Fibroblast of villous mesenchyme (primary cell): ENCODE measurements at regions not wholly inside any gene's neighbourhood (a gene's known extent, or its start where the extent isn't known, plus 50 kb on each side); places are given as distances from the start of the nearest gene placed in this dataset.

Experiments
- DNase-seq: peaks from one replicate; pipeline ENCODE4 v3.0.0-alpha.2; 2010; ENCODE audit warnings: low read depth
- H3K4me3 ChIP-seq: 2 replicates; pipeline ENCODE4 v1.5.1; 2011; ENCODE audit warnings: low read depth, mild to moderate bottlenecking, low read length
- CTCF ChIP-seq: IDR thresholded peaks from 2 replicates; pipeline ENCODE4 v1.5.1; 2012; ENCODE audit warnings: low read depth, mild to moderate bottlenecking, low read length; ENCODE audit not compliant: insufficient read depth

GRCh38 chr17:52681480-52681879, 523.0 kb upstream of the CA10 start:
- TF ChIP-seq CTCF = no peak
- DNase-seq = no peak
- no peak overlapping the region for H3K4me3 ChIP-seq

- TF ChIP-seq CTCF = no peak
- DNase-seq = no peak
- no peak overlapping the region for H3K4me3 ChIP-seq
Measured at GRCh38 chr17:52678211-52678610, 519.7 kb upstream of the CA10 start.

GRCh38 chr17:52674686-52675085, 516.2 kb upstream of the CA10 start:
- no peak for DNase-seq
- no peak for TF ChIP-seq CTCF
- H3K4me3 ChIP-seq = no peak overlapping the region

- no peak for TF ChIP-seq CTCF
- no peak for DNase-seq
- H3K4me3 ChIP-seq = no peak overlapping the region
Measured at GRCh38 chr17:52673791-52674190, 515.3 kb upstream of the CA10 start.

- no peak for TF ChIP-seq CTCF
- DNase-seq = no peak
- no peak overlapping the region for H3K4me3 ChIP-seq
Measured at GRCh38 chr17:52666264-52666663, 507.8 kb upstream of the CA10 start.

GRCh38 chr17:52660692-52661091, 502.2 kb upstream of the CA10 start:
- no peak for DNase-seq
- no peak for TF ChIP-seq CTCF
- H3K4me3 ChIP-seq = no peak overlapping the region

GRCh38 chr17:52653014-52653413, 494.5 kb upstream of the CA10 start:
- no peak for TF ChIP-seq CTCF
- H3K4me3 ChIP-seq = no peak overlapping the region
- DNase-seq = no peak
